ENCODE measurements at regions not wholly inside any gene's neighbourhood (a gene's known extent, or its start where the extent isn't known, plus 50 kb on each side); places are given as distances from the start of the nearest gene placed in this dataset.

DNA sequence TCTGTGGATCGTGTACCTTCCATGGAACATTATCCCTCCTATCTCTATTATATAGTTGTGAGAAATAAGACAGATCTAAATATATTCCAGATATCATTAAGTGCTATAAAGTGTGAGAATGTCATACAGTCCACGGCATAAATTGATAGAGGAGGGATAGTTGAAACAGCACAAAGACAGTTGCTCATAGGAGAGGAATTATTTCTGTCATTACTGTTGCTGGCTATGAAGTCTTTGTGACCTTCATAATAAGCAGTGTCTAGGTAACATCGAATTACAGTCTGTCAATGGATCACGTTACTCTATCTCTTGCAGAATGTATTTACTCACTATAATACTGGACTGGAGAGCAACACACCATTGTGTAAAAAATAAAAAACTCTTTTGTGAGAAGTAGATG, 671.5 kb upstream of the PCDH20 start:
- Histone ChIP-seq H3K27me3 (ENCODE audit: insufficient read depth, low read length) (no peaks in the 10 kb centered on the region), H3K9me3 (ENCODE audit: insufficient read depth, low read depth, low read length) (no peaks in the 10 kb centered on the region)

DNA sequence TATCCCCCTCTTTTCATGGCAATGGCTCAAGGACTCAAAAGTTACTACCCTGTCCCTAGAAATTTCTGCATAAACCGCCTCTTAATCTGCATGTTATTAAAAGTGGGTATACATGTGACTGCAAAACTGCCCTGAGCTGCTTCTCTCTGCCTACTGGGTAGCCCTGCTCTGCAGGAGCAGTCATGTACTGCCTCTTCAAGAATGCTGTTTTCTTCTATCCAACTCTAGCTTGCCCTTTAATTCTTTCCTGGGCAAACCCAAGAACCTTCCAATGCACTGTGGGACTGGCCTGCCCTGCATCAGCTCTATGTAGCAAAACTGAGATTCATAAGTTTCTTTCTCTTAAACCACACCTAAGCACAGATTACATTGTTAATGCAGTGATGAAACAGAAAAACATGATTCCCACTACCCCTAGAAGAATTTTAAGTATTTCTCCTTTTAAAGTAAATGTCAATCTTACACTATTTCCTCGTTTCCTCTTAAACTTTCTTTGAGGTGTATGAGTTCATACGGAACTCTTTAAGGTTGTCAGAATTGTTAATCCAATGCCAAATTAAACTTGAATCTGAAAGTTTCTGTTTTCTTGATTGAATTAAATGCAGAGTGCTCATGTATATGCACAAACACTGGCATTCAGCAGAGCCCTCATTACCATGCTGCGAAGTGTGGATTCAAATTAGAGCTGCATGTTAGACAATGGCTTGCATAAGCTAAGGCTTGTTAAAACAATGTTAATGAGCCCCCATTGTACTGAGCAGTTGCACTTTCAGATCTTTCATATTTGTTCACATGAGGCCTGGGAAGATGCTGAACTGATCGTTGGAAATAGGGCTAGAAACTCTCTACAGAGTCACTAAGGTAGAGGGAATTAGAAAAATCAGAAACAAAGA, 669.9 kb upstream of the PCDH20 start:
- no peak overlapping the region for H3K4me3 ChIP-seq (ENCODE audit: low read length)
- no peaks in the 10 kb centered on the region for H3K27me3 ChIP-seq (ENCODE audit: insufficient read depth, low read length)
- H3K9me3 ChIP-seq (ENCODE audit: insufficient read depth, low read depth, low read length) = no peaks in the 10 kb centered on the region
- H3K27ac ChIP-seq (ENCODE audit: low read length) = no peak overlapping the region
- no peaks in the 10 kb centered on the region for H3K36me3 ChIP-seq (ENCODE audit: insufficient read depth, low read depth, low read length)
- no peak overlapping the region for H3K9ac ChIP-seq (ENCODE audit: low read depth, low read length)
- peaks cover 7% of the 10 kb centered on the region; the same call in 1 of the 2 replicates for H3K4me1 ChIP-seq (ENCODE audit: insufficient read depth, low read length)

More for the DNA sequence above, 671.5 kb upstream of the PCDH20 start:
- H3K9ac ChIP-seq (ENCODE audit: low read depth, low read length) = no peak overlapping the region
- H3K4me3 ChIP-seq (ENCODE audit: low read length) = no peak overlapping the region
- peaks cover 7% of the 10 kb centered on the region; the same call in 1 of the 2 replicates for H3K4me1 ChIP-seq (ENCODE audit: insufficient read depth, low read length)
- no peaks in the 10 kb centered on the region for H3K36me3 ChIP-seq (ENCODE audit: insufficient read depth, low read depth, low read length)
- H3K27ac ChIP-seq (ENCODE audit: low read length) = no peak overlapping the region

DNA sequence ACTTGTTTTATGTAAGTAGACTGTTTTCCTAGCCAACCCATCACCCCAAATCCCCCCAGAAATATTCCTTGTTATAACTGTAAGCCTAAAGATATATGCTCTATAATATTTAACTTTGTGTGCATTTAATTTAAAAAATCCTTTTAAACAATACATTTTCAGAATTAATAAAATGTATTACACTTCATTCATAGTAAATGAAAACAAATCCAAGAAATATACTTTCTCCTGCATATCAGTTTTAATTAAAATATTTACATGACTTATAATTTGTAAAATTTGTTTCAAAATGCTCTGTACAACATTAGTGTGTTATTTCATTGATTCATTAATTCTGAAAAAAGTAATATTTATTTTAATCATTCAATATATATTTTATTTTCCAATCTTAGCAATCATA, 669.1 kb upstream of the PCDH20 start:
- no peak overlapping the region for H3K9ac ChIP-seq (ENCODE audit: low read depth, low read length)
- H3K36me3 ChIP-seq (ENCODE audit: insufficient read depth, low read depth, low read length) = no peaks in the 10 kb centered on the region
- peaks cover 7% of the 10 kb centered on the region; the same call in 1 of the 2 replicates for H3K4me1 ChIP-seq (ENCODE audit: insufficient read depth, low read length)
- no peaks in the 10 kb centered on the region for H3K27me3 ChIP-seq (ENCODE audit: insufficient read depth, low read length)
- no peaks in the 10 kb centered on the region for H3K9me3 ChIP-seq (ENCODE audit: insufficient read depth, low read depth, low read length)
- H3K4me3 ChIP-seq (ENCODE audit: low read length) = no peak overlapping the region
- H3K27ac ChIP-seq (ENCODE audit: low read length) = no peak overlapping the region

DNA sequence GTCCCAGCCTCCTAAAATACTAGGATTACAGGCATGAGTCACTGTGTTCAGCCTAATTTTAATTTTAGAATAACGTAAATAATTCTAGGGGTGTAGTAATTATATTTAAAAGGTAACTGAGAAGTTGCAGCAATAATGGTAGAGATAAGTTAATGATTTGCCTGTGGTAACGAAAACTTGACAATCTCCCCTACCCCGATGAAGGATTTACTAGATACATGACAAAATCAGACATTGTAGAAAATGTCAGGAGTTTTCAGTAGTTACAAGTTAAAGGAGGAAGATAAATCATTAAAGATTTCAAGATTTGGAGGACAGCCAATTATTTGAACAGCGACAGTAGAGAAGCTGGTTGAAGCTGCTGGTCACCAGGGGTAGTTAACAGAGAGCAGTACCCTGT, 652.2 kb upstream of the PCDH20 start:
- H3K4me3 ChIP-seq (ENCODE audit: low read length) = no peak overlapping the region
- no peak overlapping the region for H3K27ac ChIP-seq (ENCODE audit: low read length)
- H3K36me3 ChIP-seq (ENCODE audit: insufficient read depth, low read depth, low read length) = no peaks in the 10 kb centered on the region
- H3K4me1 ChIP-seq (ENCODE audit: insufficient read depth, low read length) = no peaks in the 10 kb centered on the region
- no peaks in the 10 kb centered on the region for H3K27me3 ChIP-seq (ENCODE audit: insufficient read depth, low read length)
- H3K9ac ChIP-seq (ENCODE audit: low read depth, low read length) = no peak overlapping the region
- no peaks in the 10 kb centered on the region for H3K9me3 ChIP-seq (ENCODE audit: insufficient read depth, low read depth, low read length)

DNA sequence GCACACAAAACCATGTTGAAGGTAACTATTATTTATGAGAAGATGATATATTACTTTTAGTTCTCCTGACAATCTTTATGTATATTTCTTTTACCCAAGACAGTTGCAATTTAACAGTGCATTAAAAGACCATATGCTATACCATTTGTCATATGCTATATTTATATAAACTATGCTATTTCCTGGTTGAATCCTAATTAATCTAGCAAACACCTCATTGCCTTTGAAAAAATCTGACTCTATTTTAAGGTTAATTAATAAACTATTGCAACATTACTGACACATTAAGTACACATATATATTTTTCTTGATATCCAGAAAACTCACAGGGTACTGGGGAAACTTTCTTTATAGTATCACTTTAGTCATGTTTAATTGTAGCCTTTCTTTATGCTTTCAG, 649.4 kb upstream of the PCDH20 start:
- Histone ChIP-seq H3K9ac (ENCODE audit: low read depth, low read length) (no peak overlapping the region), H3K4me1 (ENCODE audit: insufficient read depth, low read length) (no peaks in the 10 kb centered on the region), H3K36me3 (ENCODE audit: insufficient read depth, low read depth, low read length) (no peaks in the 10 kb centered on the region), H3K27ac (ENCODE audit: low read length) (no peak overlapping the region), H3K27me3 (ENCODE audit: insufficient read depth, low read length) (no peaks in the 10 kb centered on the region), H3K4me3 (ENCODE audit: low read length) (no peak overlapping the region), H3K9me3 (ENCODE audit: insufficient read depth, low read depth, low read length) (no peaks in the 10 kb centered on the region)

DNA sequence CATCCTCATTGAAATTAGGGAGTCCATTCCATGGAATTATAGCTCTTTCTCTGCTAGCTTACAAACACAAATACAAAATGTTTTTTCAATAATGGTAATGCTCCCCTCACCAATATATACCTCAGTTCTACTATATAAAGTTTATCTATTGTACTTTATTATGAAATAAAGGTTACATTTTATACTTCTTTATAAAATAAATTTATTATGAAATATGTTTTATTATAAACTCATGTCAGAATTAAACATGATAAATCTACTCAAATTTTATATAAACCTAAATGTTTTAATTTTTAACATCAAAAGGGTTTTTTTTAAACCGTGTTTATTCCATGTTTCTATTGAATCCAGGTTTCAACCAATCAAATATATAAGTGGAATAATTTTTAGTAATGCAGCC, 646.1 kb upstream of the PCDH20 start:
- Histone ChIP-seq H3K27me3 (ENCODE audit: insufficient read depth, low read length) (no peaks in the 10 kb centered on the region), H3K9me3 (ENCODE audit: insufficient read depth, low read depth, low read length) (no peaks in the 10 kb centered on the region), H3K27ac (ENCODE audit: low read length) (no peak overlapping the region), H3K36me3 (ENCODE audit: insufficient read depth, low read depth, low read length) (no peaks in the 10 kb centered on the region), H3K4me3 (ENCODE audit: low read length) (no peak overlapping the region), H3K4me1 (ENCODE audit: insufficient read depth, low read length) (no peaks in the 10 kb centered on the region), H3K9ac (ENCODE audit: low read depth, low read length) (no peak overlapping the region)

DNA sequence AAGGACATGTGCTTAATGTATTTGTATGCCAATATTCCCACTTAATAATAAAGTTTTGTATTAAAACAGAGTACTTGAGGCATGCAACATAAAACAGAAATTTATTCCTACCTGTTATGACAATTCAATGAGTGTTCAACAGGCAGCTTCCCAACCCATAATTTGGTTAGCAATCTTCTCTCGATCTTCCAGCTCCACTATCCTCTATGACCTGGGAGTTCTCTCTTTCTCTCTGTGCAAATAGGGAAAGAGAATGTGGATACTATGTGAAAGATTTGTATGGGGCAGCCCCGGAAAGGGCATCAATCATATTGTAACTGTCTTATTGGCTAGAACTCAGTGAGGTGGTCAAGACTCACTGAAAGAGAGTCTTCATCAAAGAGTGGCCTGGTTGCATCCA, 644.9 kb upstream of the PCDH20 start:
- H3K4me1 ChIP-seq (ENCODE audit: insufficient read depth, low read length) = no peaks in the 10 kb centered on the region
- H3K9ac ChIP-seq (ENCODE audit: low read depth, low read length) = no peak overlapping the region
- H3K27ac ChIP-seq (ENCODE audit: low read length) = no peak overlapping the region
- H3K4me3 ChIP-seq (ENCODE audit: low read length) = no peak overlapping the region
- no peaks in the 10 kb centered on the region for H3K9me3 ChIP-seq (ENCODE audit: insufficient read depth, low read depth, low read length)
- no peaks in the 10 kb centered on the region for H3K36me3 ChIP-seq (ENCODE audit: insufficient read depth, low read depth, low read length)
- no peaks in the 10 kb centered on the region for H3K27me3 ChIP-seq (ENCODE audit: insufficient read depth, low read length)

DNA sequence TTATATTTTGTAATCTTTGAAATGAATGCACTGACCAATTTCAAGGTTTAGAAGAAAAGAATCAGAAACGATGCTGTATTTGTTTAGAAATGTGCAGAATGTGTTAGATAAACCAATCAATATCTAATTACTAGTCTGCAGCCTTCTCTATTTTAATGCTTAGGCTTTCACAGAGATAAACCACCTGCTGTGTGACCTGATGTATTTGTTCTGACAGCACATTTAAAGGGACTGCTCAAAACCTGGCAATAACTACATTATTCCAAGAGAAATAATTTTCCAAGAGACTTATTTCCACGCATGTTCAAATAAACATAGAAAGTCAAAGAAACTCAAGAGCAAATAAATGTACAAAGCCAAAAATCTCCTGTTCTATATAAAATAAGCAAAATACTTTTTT, 641.6 kb upstream of the PCDH20 start:
- no peak overlapping the region for H3K9ac ChIP-seq (ENCODE audit: low read depth, low read length)
- H3K4me3 ChIP-seq (ENCODE audit: low read length) = no peak overlapping the region
- no peak overlapping the region for H3K27ac ChIP-seq (ENCODE audit: low read length)
- no peaks in the 10 kb centered on the region for H3K27me3 ChIP-seq (ENCODE audit: insufficient read depth, low read length)
- no peaks in the 10 kb centered on the region for H3K9me3 ChIP-seq (ENCODE audit: insufficient read depth, low read depth, low read length)
- H3K36me3 ChIP-seq (ENCODE audit: insufficient read depth, low read depth, low read length) = no peaks in the 10 kb centered on the region
- no peaks in the 10 kb centered on the region for H3K4me1 ChIP-seq (ENCODE audit: insufficient read depth, low read length)

DNA sequence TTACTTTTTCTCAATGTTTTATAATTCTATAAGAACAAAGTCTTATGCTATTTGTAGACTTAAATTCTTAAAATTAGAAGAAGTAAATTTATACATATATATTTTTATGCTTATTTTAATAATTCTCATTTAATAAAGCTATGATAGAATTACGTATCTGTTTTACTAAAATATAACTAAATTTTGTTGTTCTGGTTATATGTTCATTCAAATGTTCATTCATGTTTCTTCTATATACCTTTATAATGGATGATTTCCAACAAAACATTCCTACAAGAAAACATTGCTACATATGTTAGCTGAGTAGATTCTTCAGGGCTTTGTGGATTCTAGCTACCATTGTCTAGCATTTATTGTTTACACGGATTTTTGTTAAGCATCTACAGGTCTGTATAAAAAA, 634.3 kb upstream of the PCDH20 start:
- Histone ChIP-seq H3K9ac (ENCODE audit: low read depth, low read length) (no peak overlapping the region), H3K4me3 (ENCODE audit: low read length) (no peak overlapping the region), H3K4me1 (ENCODE audit: insufficient read depth, low read length) (no peaks in the 10 kb centered on the region), H3K9me3 (ENCODE audit: insufficient read depth, low read depth, low read length) (peaks cover 3% of the 10 kb centered on the region; the same call in 1 of the 2 replicates), H3K27me3 (ENCODE audit: insufficient read depth, low read length) (no peaks in the 10 kb centered on the region), H3K36me3 (ENCODE audit: insufficient read depth, low read depth, low read length) (no peaks in the 10 kb centered on the region), H3K27ac (ENCODE audit: low read length) (no peak overlapping the region)

DNA sequence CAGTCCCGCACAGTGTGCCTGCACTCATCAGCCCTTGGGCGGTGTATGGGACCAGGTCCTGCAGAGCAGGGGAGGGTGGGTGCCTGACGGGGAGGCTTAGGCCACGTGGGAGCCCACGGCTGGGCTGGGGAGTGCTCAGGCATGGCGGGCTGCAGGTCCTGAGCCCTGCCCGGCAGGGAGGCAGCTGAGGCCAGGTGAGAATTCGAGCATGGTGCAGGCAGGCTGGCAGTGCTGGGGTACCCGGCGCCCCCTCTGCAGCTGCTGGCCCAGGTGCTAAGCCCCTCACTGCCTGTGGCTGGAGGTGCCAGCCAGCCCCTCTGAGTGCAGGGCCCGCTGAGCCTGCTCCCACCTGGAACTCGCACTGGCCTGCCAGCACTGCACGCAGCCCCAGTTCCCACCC, 630.9 kb upstream of the PCDH20 start:
- Histone ChIP-seq H3K4me1 (ENCODE audit: insufficient read depth, low read length) (no peaks in the 10 kb centered on the region), H3K27ac (ENCODE audit: low read length) (no peak overlapping the region), H3K9ac (ENCODE audit: low read depth, low read length) (no peak overlapping the region), H3K9me3 (ENCODE audit: insufficient read depth, low read depth, low read length) (peaks cover 3% of the 10 kb centered on the region; the same call in 1 of the 2 replicates), H3K27me3 (ENCODE audit: insufficient read depth, low read length) (no peaks in the 10 kb centered on the region), H3K4me3 (ENCODE audit: low read length) (no peak overlapping the region), H3K36me3 (ENCODE audit: insufficient read depth, low read depth, low read length) (no peaks in the 10 kb centered on the region)

DNA sequence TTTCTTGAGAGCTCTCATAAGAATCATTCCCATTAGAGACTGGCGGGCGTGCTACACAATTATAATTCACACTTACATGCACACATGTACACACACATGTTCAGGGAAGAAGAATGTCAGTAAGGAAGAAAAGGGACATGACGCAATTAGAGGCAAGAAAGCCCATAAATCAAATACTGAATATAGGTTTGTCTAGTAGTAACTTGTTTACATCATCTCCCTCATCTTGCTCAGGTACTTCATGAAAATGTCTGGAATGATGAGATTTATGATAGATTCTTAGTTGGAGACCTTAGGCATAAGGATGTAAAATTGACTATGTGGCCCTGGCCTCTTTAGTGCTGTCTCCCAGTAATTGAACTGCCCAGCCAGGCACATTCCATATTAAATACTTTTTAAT, 628.0 kb upstream of the PCDH20 start:
- H3K27me3 ChIP-seq (ENCODE audit: insufficient read depth, low read length) = no peaks in the 10 kb centered on the region
- H3K9me3 ChIP-seq (ENCODE audit: insufficient read depth, low read depth, low read length) = peaks cover 3% of the 10 kb centered on the region; the same call in 1 of the 2 replicates

DNA sequence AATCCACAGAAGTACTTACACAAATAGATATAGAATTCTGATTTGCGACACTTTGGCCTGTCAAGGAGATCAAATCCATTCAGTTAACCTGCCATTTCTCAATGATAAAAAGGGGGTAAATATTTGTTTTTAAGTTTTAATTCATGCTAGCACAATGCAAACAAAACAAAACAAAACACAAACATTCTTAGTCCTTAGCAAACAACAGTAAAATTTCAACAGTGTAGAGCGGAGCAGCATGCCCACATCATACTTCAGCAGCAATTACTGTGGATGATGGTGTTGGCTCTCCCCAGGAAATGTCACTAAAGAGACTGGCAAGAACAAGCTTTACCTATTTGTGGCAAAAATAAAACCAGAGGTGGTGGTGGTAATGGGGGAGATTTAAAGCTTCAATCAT, 625.2 kb upstream of the PCDH20 start:
- H3K9ac ChIP-seq (ENCODE audit: low read depth, low read length) = no peak overlapping the region
- no peak overlapping the region for H3K4me3 ChIP-seq (ENCODE audit: low read length)
- H3K9me3 ChIP-seq (ENCODE audit: insufficient read depth, low read depth, low read length) = no peaks in the 10 kb centered on the region; the same call in 1 of the 2 replicates
- no peaks in the 10 kb centered on the region for H3K36me3 ChIP-seq (ENCODE audit: insufficient read depth, low read depth, low read length)
- H3K27me3 ChIP-seq (ENCODE audit: insufficient read depth, low read length) = no peaks in the 10 kb centered on the region
- no peaks in the 10 kb centered on the region for H3K4me1 ChIP-seq (ENCODE audit: insufficient read depth, low read length)
- H3K27ac ChIP-seq (ENCODE audit: low read length) = no peak overlapping the region

More for the DNA sequence above, 628.0 kb upstream of the PCDH20 start:
- no peak overlapping the region for H3K9ac ChIP-seq (ENCODE audit: low read depth, low read length)
- H3K4me1 ChIP-seq (ENCODE audit: insufficient read depth, low read length) = no peaks in the 10 kb centered on the region
- no peak overlapping the region for H3K27ac ChIP-seq (ENCODE audit: low read length)
- H3K4me3 ChIP-seq (ENCODE audit: low read length) = no peak overlapping the region
- H3K36me3 ChIP-seq (ENCODE audit: insufficient read depth, low read depth, low read length) = no peaks in the 10 kb centered on the region
